ENCODE measurements at regions not wholly inside any gene's neighbourhood (a gene's known extent, or its start where the extent isn't known, plus 50 kb on each side); places are given as distances from the start of the nearest gene placed in this dataset.

DNA sequence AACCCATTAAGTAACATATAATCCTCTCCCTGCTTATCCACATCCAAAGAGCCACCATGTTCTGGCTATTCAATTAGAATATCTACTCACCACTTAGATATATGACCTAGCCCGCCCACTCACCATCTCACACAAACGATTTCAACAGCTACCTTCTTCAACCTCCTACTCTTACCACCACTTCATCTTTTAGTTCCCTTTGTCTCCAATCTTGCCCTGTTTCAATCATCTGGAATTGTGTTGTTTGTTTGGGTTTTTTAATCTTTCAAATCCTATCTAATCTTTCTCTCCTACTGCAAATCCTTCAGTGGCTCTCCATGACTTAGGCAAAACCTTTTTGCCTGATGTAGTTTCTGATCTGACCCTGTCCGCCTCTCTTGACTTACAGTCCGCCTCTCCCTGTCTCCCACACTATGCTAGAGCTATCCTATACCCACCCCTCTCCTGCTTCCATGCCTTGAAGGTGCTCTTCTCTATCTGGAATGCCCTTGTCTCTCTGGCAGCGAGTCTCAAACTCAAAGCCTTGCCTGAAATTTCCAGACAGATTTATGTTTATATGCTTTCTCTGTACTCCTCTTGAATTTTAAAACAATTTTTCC is 161.0 kb upstream of the CRY1 start:
- no peak for TF ChIP-seq POLR2A (IDR thresholded peaks at IDR 0.05)
- TF ChIP-seq CTCF (IDR thresholded peaks at IDR 0.05), result no peak

All from testis (tissue), 2 donors.